CD8-positive, alpha-beta memory T cell (primary cell): ENCODE measurements at regions not wholly inside any gene's neighbourhood (a gene's known extent, or its start where the extent isn't known, plus 50 kb on each side); places are given as distances from the start of the nearest gene placed in this dataset.
A peak's percentile ranks its signal among the peaks of the same experiment; 100 is the strongest.
"Not testable (repeated sequence)": the region's sequence is repeated elsewhere in the genome, so short reads cannot be mapped to it uniquely, and the experiment has no call there.

Experiments
- CTCF ChIA-PET: fragments of 350-600 bp; sonication (Branson Sonifier 250); formaldehyde crosslinking; loops from one replicate; lab custom pipeline; 2021; ENCODE audit warnings: antibody characterized with exemption; lab: Charles Lee
- POLR2A ChIA-PET: fragments of 350-600 bp; sonication (Branson Sonifier 250); formaldehyde crosslinking; loops from one replicate; lab custom pipeline; 2021; ENCODE audit warnings: antibody characterized with exemption; lab: Charles Lee
- DNase-seq, 5 donors: peaks; one replicate each; pipeline versions ENCODE4 v3.0.0 to v3.0.0-alpha.2; 2020 to 2022; ENCODE audit warnings: mixed read lengths in 1 of 5
- H3K27ac ChIP-seq: one replicate; pipeline ENCODE4 v1.7.0; 2013; ENCODE audit warnings: low read depth, mild to moderate bottlenecking, low read length, moderate library complexity
- H3K27me3 ChIP-seq: 2 replicates; pipeline ENCODE4 v1.7.0; 2013; ENCODE audit warnings: low read length, mild to moderate bottlenecking; ENCODE audit not compliant: insufficient read depth, poor library complexity, severe bottlenecking
- H3K36me3 ChIP-seq: 2 replicates; pipeline ENCODE4 v1.7.0; 2013; ENCODE audit warnings: mild to moderate bottlenecking, low read length, moderate library complexity; ENCODE audit not compliant: insufficient read depth
- H3K4me1 ChIP-seq: 2 replicates; pipeline ENCODE4 v1.7.0; 2013; ENCODE audit warnings: mild to moderate bottlenecking, low read length, moderate library complexity; ENCODE audit not compliant: insufficient read depth
- H3K4me3 ChIP-seq: 2 replicates; pipeline ENCODE4 v1.7.0; 2013; ENCODE audit warnings: mild to moderate bottlenecking, low read length
- H3K9me3 ChIP-seq: 2 replicates; pipeline ENCODE4 v1.7.0; 2013; ENCODE audit warnings: mild to moderate bottlenecking, low read length
- H3K27ac Mint-ChIP-seq, 8 donors: one replicate each; pipeline ENCODE4 v1.8.0; 2020 to 2021; ENCODE audit warnings: mixed read lengths in 8 of 8, mild to moderate bottlenecking in 6 of 8, inconsistent platforms in 3 of 8, moderate library complexity in 3 of 8
- H3K27me3 Mint-ChIP-seq, 2 donors: one replicate each; pipeline ENCODE4 v1.8.0; 2020 to 2021; ENCODE audit warnings: mixed read lengths in 2 of 2, mild to moderate bottlenecking in 1 of 2, moderate library complexity in 1 of 2
- H3K36me3 Mint-ChIP-seq, 3 donors: one replicate each; pipeline ENCODE4 v1.8.0; 2020 to 2021; ENCODE audit warnings: mixed read lengths in 3 of 3, inconsistent platforms in 1 of 3, mild to moderate bottlenecking in 1 of 3
- H3K4me1 Mint-ChIP-seq, 3 donors: one replicate each; pipeline ENCODE4 v1.8.0; 2020 to 2021; ENCODE audit warnings: mixed read lengths in 3 of 3, inconsistent platforms in 1 of 3, mild to moderate bottlenecking in 1 of 3
- H3K4me3 Mint-ChIP-seq, 7 donors: one replicate each; pipeline ENCODE4 v1.8.0; 2020 to 2021; ENCODE audit warnings: mixed read lengths in 7 of 7, mild to moderate bottlenecking in 6 of 7, moderate library complexity in 4 of 7, inconsistent platforms in 2 of 7
- H3K9me3 Mint-ChIP-seq, 5 donors: one replicate each; pipeline ENCODE4 v1.8.0; 2020 to 2022; ENCODE audit warnings: mixed read lengths in 5 of 5, mild to moderate bottlenecking in 3 of 5, moderate library complexity in 2 of 5, inconsistent platforms in 1 of 5

- H3K27ac ChIP-seq, H3K4me3 ChIP-seq, H3K27me3 Mint-ChIP-seq, DNase-seq, H3K9me3 ChIP-seq, H3K9me3 Mint-ChIP-seq, H3K36me3 ChIP-seq, CTCF ChIA-PET, POLR2A ChIA-PET, H3K27ac Mint-ChIP-seq, H3K4me3 Mint-ChIP-seq, H3K4me1 Mint-ChIP-seq, H3K27me3 ChIP-seq, H3K4me1 ChIP-seq, H3K36me3 Mint-ChIP-seq: not testable (repeated sequence)
These were observed 60.5 kb upstream of the PSME4 start for GRCh38 chr2:54031288-54031687.

GRCh38 chr2:54030806-54031205 lies 60.0 kb upstream of the PSME4 start:
- peaks cover 4 to 7% (median 4%) of the 10 kb centered on the region in 3 donors for H3K36me3 Mint-ChIP-seq
- H3K27me3 Mint-ChIP-seq: no peaks in the 10 kb centered on the region
- no peaks in the 10 kb centered on the region for H3K36me3 ChIP-seq
- H3K4me1 Mint-ChIP-seq: no peaks in the 10 kb centered on the region
- no peaks in the 10 kb centered on the region for H3K9me3 Mint-ChIP-seq
- no peaks in the 10 kb centered on the region for H3K27me3 ChIP-seq
- H3K4me3 ChIP-seq: no peak overlapping the region
- no peak for DNase-seq
- no peaks in the 10 kb centered on the region for H3K4me1 ChIP-seq
- no peaks in the 10 kb centered on the region for H3K9me3 ChIP-seq
- H3K27ac Mint-ChIP-seq: peak overlapping the region in 1 of 8 donors; percentile 34
- ChIA-PET CTCF (no interaction called here), POLR2A (no interaction called here)
- no peak overlapping the region for H3K27ac ChIP-seq
- no peak overlapping the region for H3K4me3 Mint-ChIP-seq

GRCh38 chr2:54030396-54030741 lies 59.6 kb upstream of the PSME4 start:
- Mint-ChIP-seq H3K27me3 (no peaks in the 10 kb centered on the region), H3K27ac (peak overlapping the region in 2 of 8 donors; percentile 20 to 34), H3K36me3 (peaks cover 4 to 7% (median 4%) of the 10 kb centered on the region in 3 donors), H3K4me1 (no peaks in the 10 kb centered on the region), H3K9me3 (no peaks in the 10 kb centered on the region), H3K4me3 (no peak overlapping the region)
- no peaks in the 10 kb centered on the region for H3K27me3 ChIP-seq
- DNase-seq: no peak
- H3K36me3 ChIP-seq: no peaks in the 10 kb centered on the region
- H3K9me3 ChIP-seq: no peaks in the 10 kb centered on the region
- ChIA-PET CTCF (no interaction called here), POLR2A (no interaction called here)
- H3K27ac ChIP-seq: no peak overlapping the region
- no peaks in the 10 kb centered on the region for H3K4me1 ChIP-seq
- H3K4me3 ChIP-seq: no peak overlapping the region

GRCh38 chr2:54029721-54030395 lies 59.1 kb upstream of the PSME4 start:
- Histone ChIP-seq H3K36me3 (no peaks in the 10 kb centered on the region), H3K9me3 (no peaks in the 10 kb centered on the region), H3K27me3 (no peaks in the 10 kb centered on the region), H3K4me1 (no peaks in the 10 kb centered on the region), H3K27ac (no peak overlapping the region), H3K4me3 (no peak overlapping the region)
- ChIA-PET POLR2A (no interaction called here), CTCF (no interaction called here)
- no peak for DNase-seq
- Mint-ChIP-seq H3K4me3 (no peak overlapping the region), H3K36me3 (peaks cover 4 to 13% (median 4%) of the 10 kb centered on the region in 3 donors), H3K4me1 (no peaks in the 10 kb centered on the region), H3K27me3 (no peaks in the 10 kb centered on the region), H3K27ac (peak overlapping the region in 2 of 8 donors; percentile 30 to 32), H3K9me3 (no peaks in the 10 kb centered on the region)

GRCh38 chr2:54025463-54026075 lies 54.8 kb upstream of the PSME4 start:
- H3K4me1 ChIP-seq, H3K4me3 Mint-ChIP-seq, DNase-seq, H3K4me1 Mint-ChIP-seq, H3K27me3 Mint-ChIP-seq, H3K9me3 ChIP-seq, H3K4me3 ChIP-seq, H3K27me3 ChIP-seq, POLR2A ChIA-PET, H3K36me3 ChIP-seq, H3K27ac ChIP-seq: not testable (repeated sequence)
- CTCF ChIA-PET: interaction anchor here (1.1 kb wide), 1 partner anchor 533 kb away, joined by 3 read pairs; no protein-coding TSS in a partner anchor
- Mint-ChIP-seq H3K36me3 (peaks cover 14 to 39% (median 17%) of the 10 kb centered on the region in 3 donors), H3K27ac (peak overlapping the region in 2 of 8 donors; percentile 29 to 72), H3K9me3 (peaks cover 8 to 14% (median 9%) of the 10 kb centered on the region in 5 donors)

- POLR2A ChIA-PET: no interaction called here
- Mint-ChIP-seq H3K9me3 (peaks cover 8 to 15% (median 10%) of the 10 kb centered on the region in 5 donors), H3K4me1 (peaks cover 0 to 3% (median 0%) of the 10 kb centered on the region in 3 donors), H3K4me3 (no peak overlapping the region), H3K36me3 (peaks cover 16 to 40% (median 17%) of the 10 kb centered on the region in 3 donors), H3K27me3 (peaks cover 0 to 2% of the 10 kb centered on the region in 2 donors), H3K27ac (peak overlapping the region in 1 of 8 donors; percentile 36)
- Histone ChIP-seq H3K27me3 (no peaks in the 10 kb centered on the region), H3K36me3 (no peaks in the 10 kb centered on the region), H3K4me3 (no peak overlapping the region), H3K4me1 (no peaks in the 10 kb centered on the region), H3K27ac (no peak overlapping the region), H3K9me3 (peaks cover 6% of the 10 kb centered on the region)
- CTCF ChIA-PET: no interaction called here
- DNase-seq: no peak
These were observed 53.8 kb upstream of the PSME4 start for GRCh38 chr2:54024576-54024975.

GRCh38 chr2:54021702-54022101 lies 50.9 kb upstream of the PSME4 start:
- Histone ChIP-seq H3K27me3 (no peaks in the 10 kb centered on the region), H3K9me3 (peaks cover 6% of the 10 kb centered on the region), H3K36me3 (no peaks in the 10 kb centered on the region), H3K27ac (no peak overlapping the region), H3K4me3 (no peak overlapping the region), H3K4me1 (no peaks in the 10 kb centered on the region)
- ChIA-PET POLR2A (no interaction called here), CTCF (no interaction called here)
- Mint-ChIP-seq H3K27me3 (peaks cover 0 to 2% of the 10 kb centered on the region in 2 donors), H3K4me1 (peaks cover 0 to 3% (median 0%) of the 10 kb centered on the region in 3 donors), H3K4me3 (no peak overlapping the region), H3K36me3 (peaks cover 18 to 44% (median 21%) of the 10 kb centered on the region in 3 donors), H3K9me3 (peaks cover 8 to 15% (median 10%) of the 10 kb centered on the region in 5 donors), H3K27ac (no peak overlapping the region)
- no peak for DNase-seq

- peaks cover 18 to 44% (median 21%) of the 10 kb centered on the region in 3 donors for H3K36me3 Mint-ChIP-seq
- ChIA-PET CTCF (no interaction called here), POLR2A (no interaction called here)
- Histone ChIP-seq H3K4me1 (no peaks in the 10 kb centered on the region), H3K27ac (no peak overlapping the region), H3K9me3 (peaks cover 6% of the 10 kb centered on the region), H3K27me3 (no peaks in the 10 kb centered on the region), H3K4me3 (no peak overlapping the region), H3K36me3 (no peaks in the 10 kb centered on the region)
- DNase-seq: no peak
- no peak overlapping the region for H3K4me3 Mint-ChIP-seq
- H3K27me3 Mint-ChIP-seq: peaks cover 0 to 2% of the 10 kb centered on the region in 2 donors
- H3K4me1 Mint-ChIP-seq: peaks cover 2 to 5% (median 3%) of the 10 kb centered on the region in 3 donors
- peaks cover 8 to 15% (median 10%) of the 10 kb centered on the region in 5 donors for H3K9me3 Mint-ChIP-seq
- H3K27ac Mint-ChIP-seq: peak overlapping the region in 1 of 8 donors; percentile 55
These were observed 50.1 kb upstream of the PSME4 start for GRCh38 chr2:54020793-54021414.
